Naive B cell (primary cell): ENCODE measurements at regions not wholly inside any gene's neighbourhood (a gene's known extent, or its start where the extent isn't known, plus 50 kb on each side); places are given as distances from the start of the nearest gene placed in this dataset.
"Not testable (repeated sequence)": the region's sequence is repeated elsewhere in the genome, so short reads cannot be mapped to it uniquely, and the experiment has no call there.

Experiments
- ATAC-seq, 2 donors: fragments of 150-1000 bp; cut with Tn5 transposase; 2 replicates each; pipeline ENCODE4 v1.10.0; 2021; ENCODE audit warnings: low read depth in 2 of 2, mild to moderate bottlenecking in 2 of 2, moderate library complexity in 2 of 2
- DNase-seq: peaks from one replicate; pipeline ENCODE4 v3.0.0; 2022
- H3K27ac Mint-ChIP-seq, 6 donors: one replicate each; pipeline ENCODE4 v1.8.0; 2020 to 2022; ENCODE audit warnings: mild to moderate bottlenecking in 6 of 6, mixed read lengths in 6 of 6, moderate library complexity in 5 of 6, inconsistent platforms in 2 of 6
- H3K27me3 Mint-ChIP-seq, 3 donors: one replicate each; pipeline ENCODE4 v1.8.0; 2021 to 2022; ENCODE audit warnings: mixed read lengths in 3 of 3, mild to moderate bottlenecking in 1 of 3
- H3K36me3 Mint-ChIP-seq, 2 donors: one replicate each; pipeline ENCODE4 v1.8.0; 2020 to 2022; ENCODE audit warnings: mixed read lengths in 2 of 2, inconsistent platforms in 1 of 2, mild to moderate bottlenecking in 1 of 2
- H3K4me1 Mint-ChIP-seq, 3 donors: one replicate each; pipeline ENCODE4 v1.8.0; 2020 to 2022; ENCODE audit warnings: mixed read lengths in 3 of 3, inconsistent platforms in 1 of 3, mild to moderate bottlenecking in 1 of 3, moderate library complexity in 1 of 3
- H3K4me3 Mint-ChIP-seq, 8 donors: one replicate each; pipeline ENCODE4 v1.8.0; 2020 to 2022; ENCODE audit warnings: mild to moderate bottlenecking in 8 of 8, mixed read lengths in 8 of 8, moderate library complexity in 8 of 8, inconsistent platforms in 2 of 8
- H3K9me3 Mint-ChIP-seq, 7 donors: one replicate each; pipeline ENCODE4 v1.8.0; 2020 to 2022; ENCODE audit warnings: mixed read lengths in 7 of 7, mild to moderate bottlenecking in 5 of 7, inconsistent platforms in 2 of 7, moderate library complexity in 1 of 7

GRCh38 chrX:98065151-98065550, 1181.4 kb downstream of the RPA4 start:
- DNase-seq (no peak), ATAC-seq (no peak)
- Mint-ChIP-seq H3K27ac (no peak overlapping the region), H3K4me1 (no peaks in the 10 kb centered on the region), H3K4me3 (no peak overlapping the region), H3K36me3 (no peaks in the 10 kb centered on the region), H3K9me3 (peaks cover 0 to 7% (median 0%) of the 10 kb centered on the region in 7 donors), H3K27me3 (no peaks in the 10 kb centered on the region)

- DNase-seq, result no peak
- no peak for ATAC-seq
- Mint-ChIP-seq H3K4me1 (no peaks in the 10 kb centered on the region), H3K36me3 (no peaks in the 10 kb centered on the region), H3K4me3 (no peak overlapping the region), H3K9me3 (peaks cover 0 to 7% (median 0%) of the 10 kb centered on the region in 7 donors), H3K27me3 (no peaks in the 10 kb centered on the region), H3K27ac (no peak overlapping the region)
These were observed 1183.9 kb downstream of the RPA4 start for GRCh38 chrX:98067611-98068010.

GRCh38 chrX:98068024-98068580, 1184.4 kb downstream of the RPA4 start:
- H3K9me3 Mint-ChIP-seq, result peaks cover 0 to 7% (median 0%) of the 10 kb centered on the region in 7 donors

GRCh38 chrX:98071331-98071730, 1187.6 kb downstream of the RPA4 start:
- Mint-ChIP-seq H3K9me3 (peaks cover 0 to 7% (median 0%) of the 10 kb centered on the region in 7 donors), H3K4me1 (no peaks in the 10 kb centered on the region), H3K27me3 (no peaks in the 10 kb centered on the region), H3K36me3 (no peaks in the 10 kb centered on the region), H3K27ac (no peak overlapping the region), H3K4me3 (no peak overlapping the region)
- ATAC-seq, result no peak
- DNase-seq, result no peak

More at GRCh38 chrX:98068024-98068580, 1184.4 kb downstream of the RPA4 start:
- DNase-seq (no peak), ATAC-seq (no peak)
- H3K4me3 Mint-ChIP-seq, result no peak overlapping the region
- no peaks in the 10 kb centered on the region for H3K27me3 Mint-ChIP-seq
- H3K4me1 Mint-ChIP-seq, result no peaks in the 10 kb centered on the region
- H3K27ac Mint-ChIP-seq, result no peak overlapping the region
- H3K36me3 Mint-ChIP-seq, result no peaks in the 10 kb centered on the region

- no peaks in the 10 kb centered on the region for H3K27me3 Mint-ChIP-seq
- no peak overlapping the region for H3K27ac Mint-ChIP-seq
- ATAC-seq (no peak), DNase-seq (no peak)
- no peaks in the 10 kb centered on the region for H3K4me1 Mint-ChIP-seq
- H3K4me3 Mint-ChIP-seq, result no peak overlapping the region
- H3K36me3 Mint-ChIP-seq, result no peaks in the 10 kb centered on the region
- H3K9me3 Mint-ChIP-seq, result peaks cover 0 to 12% (median 2%) of the 10 kb centered on the region in 7 donors
These were observed 1193.7 kb downstream of the RPA4 start for GRCh38 chrX:98077440-98077839.

GRCh38 chrX:98111684-98112083, 1228.0 kb downstream of the RPA4 start:
- DNase-seq, result no peak
- no peaks in the 10 kb centered on the region for H3K36me3 Mint-ChIP-seq

GRCh38 chrX:98114021-98114420, 1230.3 kb downstream of the RPA4 start:
- no peak for DNase-seq
- H3K4me3 Mint-ChIP-seq, result no peak overlapping the region
- H3K27me3 Mint-ChIP-seq, result no peaks in the 10 kb centered on the region
- no peaks in the 10 kb centered on the region for H3K4me1 Mint-ChIP-seq
- H3K9me3 Mint-ChIP-seq, result peaks cover 0 to 6% (median 2%) of the 10 kb centered on the region in 7 donors
- H3K36me3 Mint-ChIP-seq, result no peaks in the 10 kb centered on the region
- no peak for ATAC-seq
- H3K27ac Mint-ChIP-seq, result no peak overlapping the region

More at GRCh38 chrX:98111684-98112083, 1228.0 kb downstream of the RPA4 start:
- H3K27me3 Mint-ChIP-seq, result no peaks in the 10 kb centered on the region
- H3K9me3 Mint-ChIP-seq, result peaks cover 0 to 5% (median 0%) of the 10 kb centered on the region in 7 donors
- ATAC-seq, result no peak
- H3K4me1 Mint-ChIP-seq, result no peaks in the 10 kb centered on the region
- H3K27ac Mint-ChIP-seq, result peak overlapping the region in 1 of 6 donors; percentile 24
- no peak overlapping the region for H3K4me3 Mint-ChIP-seq

- Mint-ChIP-seq H3K27ac (no peak overlapping the region), H3K27me3 (no peaks in the 10 kb centered on the region), H3K4me1 (no peaks in the 10 kb centered on the region), H3K4me3 (no peak overlapping the region), H3K36me3 (no peaks in the 10 kb centered on the region), H3K9me3 (peaks cover 2 to 17% (median 6%) of the 10 kb centered on the region in 7 donors)
- ATAC-seq, result no peak
- DNase-seq, result no peak
These were observed 1257.8 kb downstream of the RPA4 start for GRCh38 chrX:98141466-98141865.

- Mint-ChIP-seq H3K27ac (no peak overlapping the region), H3K9me3 (peaks cover 0 to 6% (median 0%) of the 10 kb centered on the region in 7 donors), H3K4me1 (no peaks in the 10 kb centered on the region), H3K36me3 (no peaks in the 10 kb centered on the region), H3K4me3 (no peak overlapping the region), H3K27me3 (no peaks in the 10 kb centered on the region)
- DNase-seq (no peak), ATAC-seq (no peak)
These were observed 1307.3 kb downstream of the RPA4 start for GRCh38 chrX:98191003-98191402.

GRCh38 chrX:98194036-98194435, 1310.3 kb downstream of the RPA4 start:
- Mint-ChIP-seq H3K36me3 (no peaks in the 10 kb centered on the region), H3K9me3 (peaks cover 0 to 9% (median 4%) of the 10 kb centered on the region in 7 donors), H3K4me3 (no peak overlapping the region), H3K4me1 (no peaks in the 10 kb centered on the region), H3K27ac (no peak overlapping the region), H3K27me3 (no peaks in the 10 kb centered on the region)
- no peak for ATAC-seq
- no peak for DNase-seq

- no peak for ATAC-seq
- Mint-ChIP-seq H3K4me3 (no peak overlapping the region), H3K4me1 (no peaks in the 10 kb centered on the region), H3K27me3 (no peaks in the 10 kb centered on the region), H3K27ac (no peak overlapping the region), H3K9me3 (peaks cover 0 to 8% (median 3%) of the 10 kb centered on the region in 7 donors), H3K36me3 (no peaks in the 10 kb centered on the region)
- DNase-seq, result no peak
These were observed 1320.1 kb downstream of the RPA4 start for GRCh38 chrX:98203800-98204199.

GRCh38 chrX:98207947-98208346, 1324.2 kb downstream of the RPA4 start:
- DNase-seq (no peak), ATAC-seq (no peak)
- Mint-ChIP-seq H3K4me3 (no peak overlapping the region), H3K27ac (peak overlapping the region in 1 of 6 donors; percentile 12), H3K27me3 (no peaks in the 10 kb centered on the region), H3K4me1 (no peaks in the 10 kb centered on the region), H3K9me3 (peaks cover 3 to 21% (median 13%) of the 10 kb centered on the region in 7 donors), H3K36me3 (no peaks in the 10 kb centered on the region)

GRCh38 chrX:98231003-98231402, 1347.3 kb downstream of the RPA4 start:
- Mint-ChIP-seq H3K36me3 (no peaks in the 10 kb centered on the region), H3K27me3 (no peaks in the 10 kb centered on the region), H3K4me1 (no peaks in the 10 kb centered on the region), H3K4me3 (no peak overlapping the region), H3K27ac (no peak overlapping the region), H3K9me3 (peaks cover 0 to 9% (median 6%) of the 10 kb centered on the region in 7 donors)
- DNase-seq (no peak), ATAC-seq (no peak)

GRCh38 chrX:98240061-98240460, 1356.4 kb downstream of the RPA4 start:
- H3K9me3 Mint-ChIP-seq, result peaks cover 0 to 21% (median 4%) of the 10 kb centered on the region in 7 donors
- not testable (repeated sequence) for H3K27me3 Mint-ChIP-seq, H3K27ac Mint-ChIP-seq, ATAC-seq, H3K36me3 Mint-ChIP-seq, H3K4me3 Mint-ChIP-seq, H3K4me1 Mint-ChIP-seq, DNase-seq

GRCh38 chrX:98263135-98263534, 1379.4 kb downstream of the RPA4 start:
- DNase-seq (no peak), ATAC-seq (no peak)
- Mint-ChIP-seq H3K36me3 (no peaks in the 10 kb centered on the region), H3K9me3 (peaks cover 0 to 11% (median 4%) of the 10 kb centered on the region in 7 donors), H3K4me3 (no peak overlapping the region), H3K27ac (no peak overlapping the region), H3K27me3 (no peaks in the 10 kb centered on the region), H3K4me1 (no peaks in the 10 kb centered on the region)
